ENCODE measurements at regions not wholly inside any gene's neighbourhood (a gene's known extent, or its start where the extent isn't known, plus 50 kb on each side); places are given as distances from the start of the nearest gene placed in this dataset.

DNA sequence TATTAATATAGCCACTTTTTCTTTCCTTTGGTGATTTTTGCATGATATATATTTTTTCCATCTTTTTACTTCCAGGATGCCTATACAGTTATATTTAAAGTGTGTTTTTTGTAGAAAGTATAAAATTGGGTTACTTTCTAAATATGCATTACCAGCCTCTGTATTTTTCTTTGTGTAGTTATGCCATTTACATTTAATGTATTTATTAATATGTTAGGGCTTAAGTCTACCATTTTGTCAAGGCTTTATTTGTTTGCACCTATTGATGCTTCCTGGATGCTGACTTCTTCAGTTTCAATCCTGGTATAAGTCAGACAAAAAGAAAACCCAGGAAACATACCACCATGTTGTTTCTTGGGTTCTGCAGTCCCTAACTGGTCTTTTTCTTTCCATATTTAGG lies 911.1 kb upstream of the GOT2 start:
- TF ChIP-seq, protein P1, sequence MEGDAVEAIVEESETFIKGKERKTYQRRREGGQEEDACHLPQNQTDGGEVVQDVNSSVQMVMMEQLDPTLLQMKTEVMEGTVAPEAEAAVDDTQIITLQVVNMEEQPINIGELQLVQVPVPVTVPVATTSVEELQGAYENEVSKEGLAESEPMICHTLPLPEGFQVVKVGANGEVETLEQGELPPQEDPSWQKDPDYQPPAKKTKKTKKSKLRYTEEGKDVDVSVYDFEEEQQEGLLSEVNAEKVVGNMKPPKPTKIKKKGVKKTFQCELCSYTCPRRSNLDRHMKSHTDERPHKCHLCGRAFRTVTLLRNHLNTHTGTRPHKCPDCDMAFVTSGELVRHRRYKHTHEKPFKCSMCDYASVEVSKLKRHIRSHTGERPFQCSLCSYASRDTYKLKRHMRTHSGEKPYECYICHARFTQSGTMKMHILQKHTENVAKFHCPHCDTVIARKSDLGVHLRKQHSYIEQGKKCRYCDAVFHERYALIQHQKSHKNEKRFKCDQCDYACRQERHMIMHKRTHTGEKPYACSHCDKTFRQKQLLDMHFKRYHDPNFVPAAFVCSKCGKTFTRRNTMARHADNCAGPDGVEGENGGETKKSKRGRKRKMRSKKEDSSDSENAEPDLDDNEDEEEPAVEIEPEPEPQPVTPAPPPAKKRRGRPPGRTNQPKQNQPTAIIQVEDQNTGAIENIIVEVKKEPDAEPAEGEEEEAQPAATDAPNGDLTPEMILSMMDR (IDR thresholded peaks at IDR 0.05), result no peak
- no peak for TF ChIP-seq POLR2A (IDR thresholded peaks at IDR 0.05)
- TF ChIP-seq EP300 (IDR thresholded peaks at IDR 0.05), result no peak
- no peak for DNase-seq
- H3K9me3 ChIP-seq, result no peaks in the 10 kb centered on the region
- H3K36me3 ChIP-seq, result no peaks in the 10 kb centered on the region
- no peaks in the 10 kb centered on the region for H3K27me3 ChIP-seq
- no peak overlapping the region for H3K4me3 ChIP-seq
- no peak overlapping the region for H3K27ac ChIP-seq
- intact Hi-C loops (cut with DNase I), result no loop called here
- H3K4me1 ChIP-seq (ENCODE audit: insufficient read depth), result no peaks in the 10 kb centered on the region

- no peaks in the 10 kb centered on the region for H3K36me3 ChIP-seq
- H3K4me3 ChIP-seq, result no peak overlapping the region
- DNase-seq, result no peak
- H3K27me3 ChIP-seq, result no peaks in the 10 kb centered on the region
- H3K4me1 ChIP-seq (ENCODE audit: insufficient read depth), result no peaks in the 10 kb centered on the region
- intact Hi-C loops (cut with DNase I), result no loop called here
- no peak overlapping the region for H3K27ac ChIP-seq
- H3K9me3 ChIP-seq, result no peaks in the 10 kb centered on the region
- TF ChIP-seq, protein P1 (IDR thresholded peaks at IDR 0.05), result no peak
- TF ChIP-seq POLR2A (IDR thresholded peaks at IDR 0.05), result no peak
- TF ChIP-seq EP300 (IDR thresholded peaks at IDR 0.05), result no peak
Observed at GRCh38 chr16:59635674-59636073, 901.6 kb upstream of the GOT2 start.

DNA sequence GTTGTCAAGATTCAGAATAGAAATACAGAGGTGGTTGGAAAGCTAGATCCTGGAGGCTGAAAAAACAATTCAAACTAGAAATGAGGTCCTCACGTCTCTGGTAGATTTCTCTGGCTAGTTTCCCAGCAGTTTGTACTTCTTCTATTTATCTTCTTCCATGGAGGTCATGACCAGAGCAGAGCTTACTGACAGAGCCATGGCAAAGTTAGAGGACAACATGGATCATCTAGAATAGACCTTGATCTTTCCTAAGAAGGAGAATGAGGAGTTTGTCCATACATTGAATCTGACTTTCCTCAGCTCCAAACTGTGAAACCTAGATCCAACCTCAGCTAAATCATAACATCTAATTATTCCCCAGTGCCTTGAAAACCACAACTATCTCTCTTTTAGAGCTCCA lies 900.8 kb upstream of the GOT2 start:
- Histone ChIP-seq H3K27ac (no peak overlapping the region), H3K9me3 (no peaks in the 10 kb centered on the region), H3K4me1 (ENCODE audit: insufficient read depth) (no peaks in the 10 kb centered on the region), H3K4me3 (no peak overlapping the region), H3K27me3 (no peaks in the 10 kb centered on the region), H3K36me3 (no peaks in the 10 kb centered on the region)
- DNase-seq, result no peak
- 7 to 13% (median 7%) methylated on average over 1 of the region's 1 CpG for WGBS, 3 donors
- TF ChIP-seq POLR2A (IDR thresholded peaks at IDR 0.05) (no peak), EP300 (IDR thresholded peaks at IDR 0.05) (no peak)
- TF ChIP-seq, protein P1 (IDR thresholded peaks at IDR 0.05), result no peak
- intact Hi-C loops (cut with DNase I), result no loop called here

DNA sequence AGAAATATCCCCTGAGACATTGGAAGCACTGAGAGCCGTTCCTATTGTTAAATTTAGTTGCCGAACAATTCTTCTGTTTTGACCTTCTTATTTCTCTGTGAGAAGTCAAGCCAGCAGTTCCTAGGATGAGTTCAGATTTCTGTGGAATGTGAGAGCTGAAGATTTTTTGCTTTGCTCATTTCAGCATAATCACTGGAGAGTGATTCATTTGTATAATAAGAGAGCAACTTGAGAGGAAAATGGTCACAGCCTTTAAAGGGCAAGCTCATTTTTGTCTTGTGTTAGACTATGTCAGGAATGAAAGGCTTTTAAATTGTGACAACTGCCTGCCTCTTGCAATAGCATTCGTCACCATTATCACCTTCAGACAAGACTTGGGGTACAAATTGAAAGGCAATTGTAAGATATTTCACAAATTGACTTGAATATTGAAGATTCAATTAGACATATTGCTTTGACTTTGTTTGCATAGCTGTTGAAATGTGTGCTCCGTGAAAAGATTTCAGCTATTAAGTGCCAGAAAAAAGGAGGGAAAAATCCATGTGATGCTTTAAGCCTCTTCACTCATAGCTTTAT lies 900.0 kb upstream of the GOT2 start:
- Histone ChIP-seq H3K4me1 (ENCODE audit: insufficient read depth) (no peaks in the 10 kb centered on the region), H3K27ac (no peak overlapping the region)
- TF ChIP-seq EP300 (IDR thresholded peaks at IDR 0.05) (no peak), POLR2A (IDR thresholded peaks at IDR 0.05) (no peak)
- TF ChIP-seq, protein P1 (IDR thresholded peaks at IDR 0.05), result no peak

More for the DNA sequence above, 900.0 kb upstream of the GOT2 start:
- Histone ChIP-seq H3K27me3 (no peaks in the 10 kb centered on the region), H3K4me3 (no peak overlapping the region), H3K36me3 (no peaks in the 10 kb centered on the region), H3K9me3 (no peaks in the 10 kb centered on the region)
- intact Hi-C loops (cut with DNase I), result no loop called here
- 32 to 42% (median 32%) methylated on average over 4 of the region's 4 CpGs for WGBS, 3 donors
- DNase-seq, result no peak

Data from ovary (tissue), 7 donors.